Thyroid gland (tissue), 4 donors: ENCODE measurements at regions not wholly inside any gene's neighbourhood (a gene's known extent, or its start where the extent isn't known, plus 50 kb on each side); places are given as distances from the start of the nearest gene placed in this dataset.

Experiments
- POLR2A ChIP-seq, 2 donors: fragments of 450-650 bp; IDR thresholded peaks; one replicate each; pipeline ENCODE4 v1.6.1; 2017; ENCODE audit warnings: antibody characterized with exemption in 2 of 2, mild to moderate bottlenecking in 2 of 2, moderate library complexity in 1 of 2
- TF ChIP-seq, protein P1 (sequence below), 6 experiments: fragments of 200-600 bp in 3 of 6; fragments of 450-650 bp in 3 of 6; sonication (generic) in 3 of 6; IDR thresholded peaks; one replicate each; pipeline ENCODE4 v1.5.1; 2016 to 2019; ENCODE audit warnings: antibody characterized with exemption in 6 of 6, mild to moderate bottlenecking in 2 of 6, inconsistent platforms in 1 of 6, moderate library complexity in 1 of 6

DNA sequence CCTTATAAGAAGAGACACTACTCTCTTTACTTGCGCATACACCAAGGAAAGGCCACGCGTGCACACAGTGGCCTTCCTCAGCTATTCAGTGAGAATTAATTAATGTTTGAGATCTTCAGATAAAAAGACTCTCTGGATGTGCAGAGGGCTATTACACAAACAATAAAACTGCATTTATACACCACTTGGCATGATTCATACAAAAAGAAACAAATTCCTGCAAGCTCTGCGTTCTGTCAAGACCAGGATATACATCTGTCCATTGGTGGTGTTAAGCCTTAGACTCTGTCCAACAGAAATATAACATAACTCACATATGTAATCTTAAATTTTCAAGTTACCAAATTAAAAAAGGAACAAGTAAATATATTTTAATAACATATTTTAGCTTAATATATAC, 55.2 kb upstream of the TSC22D2 start:
- TF ChIP-seq, protein P1, sequence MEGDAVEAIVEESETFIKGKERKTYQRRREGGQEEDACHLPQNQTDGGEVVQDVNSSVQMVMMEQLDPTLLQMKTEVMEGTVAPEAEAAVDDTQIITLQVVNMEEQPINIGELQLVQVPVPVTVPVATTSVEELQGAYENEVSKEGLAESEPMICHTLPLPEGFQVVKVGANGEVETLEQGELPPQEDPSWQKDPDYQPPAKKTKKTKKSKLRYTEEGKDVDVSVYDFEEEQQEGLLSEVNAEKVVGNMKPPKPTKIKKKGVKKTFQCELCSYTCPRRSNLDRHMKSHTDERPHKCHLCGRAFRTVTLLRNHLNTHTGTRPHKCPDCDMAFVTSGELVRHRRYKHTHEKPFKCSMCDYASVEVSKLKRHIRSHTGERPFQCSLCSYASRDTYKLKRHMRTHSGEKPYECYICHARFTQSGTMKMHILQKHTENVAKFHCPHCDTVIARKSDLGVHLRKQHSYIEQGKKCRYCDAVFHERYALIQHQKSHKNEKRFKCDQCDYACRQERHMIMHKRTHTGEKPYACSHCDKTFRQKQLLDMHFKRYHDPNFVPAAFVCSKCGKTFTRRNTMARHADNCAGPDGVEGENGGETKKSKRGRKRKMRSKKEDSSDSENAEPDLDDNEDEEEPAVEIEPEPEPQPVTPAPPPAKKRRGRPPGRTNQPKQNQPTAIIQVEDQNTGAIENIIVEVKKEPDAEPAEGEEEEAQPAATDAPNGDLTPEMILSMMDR (IDR thresholded peaks at IDR 0.05), result no peak
- TF ChIP-seq POLR2A (IDR thresholded peaks at IDR 0.05), result no peak
